CD4-positive, alpha-beta T cell (primary cell): ENCODE measurements at regions not wholly inside any gene's neighbourhood (a gene's known extent, or its start where the extent isn't known, plus 50 kb on each side); places are given as distances from the start of the nearest gene placed in this dataset.
A peak's percentile ranks its signal among the peaks of the same experiment; 100 is the strongest.

Source experiments
- ATAC-seq: fragments of 200-7000 bp; cut with Tn5 transposase; one replicate; pipeline ENCODE4 v1.10.0; 2022; ENCODE audit warnings: mild to moderate bottlenecking; ENCODE audit not compliant: poor library complexity
- CTCF ChIA-PET: fragments of 350-600 bp; sonication (Branson Sonifier 250); formaldehyde crosslinking; loops from one replicate; lab custom pipeline; 2021; ENCODE audit warnings: antibody characterized with exemption, inconsistent platforms; lab: Charles Lee
- POLR2A ChIA-PET: fragments of 350-600 bp; sonication (Branson Sonifier 250); formaldehyde crosslinking; loops from one replicate; lab custom pipeline; 2021; ENCODE audit warnings: antibody characterized with exemption, inconsistent platforms; lab: Charles Lee
- DNase-seq, 14 experiments: peaks; one replicate each; pipeline ENCODE4 v3.0.0-alpha.2; 2013 to 2020; ENCODE audit warnings: mixed read lengths in 2 of 14
- H3K27ac ChIP-seq, 2 donors: one replicate each; pipeline versions ENCODE4 v1.5.1 to v1.7.0; 2013; ENCODE audit warnings: low read length in 2 of 2, low read depth in 1 of 2, mild to moderate bottlenecking in 1 of 2
- H3K27me3 ChIP-seq, 2 experiments: 1 replicate in 1 of 2; 2 replicates in 1 of 2; pipeline versions ENCODE4 v1.6.1 to v1.7.0; 2013; ENCODE audit warnings: low read length in 2 of 2, control low read depth in 1 of 2, mild to moderate bottlenecking in 1 of 2, moderate library complexity in 1 of 2; ENCODE audit not compliant: insufficient read depth in 2 of 2, control insufficient read depth in 1 of 2
- H3K36me3 ChIP-seq: one replicate; pipeline ENCODE4 v1.6.1; 2013; ENCODE audit warnings: low read length, control low read depth; ENCODE audit not compliant: insufficient read depth
- H3K4me1 ChIP-seq: one replicate; pipeline ENCODE4 v1.6.1; 2013; ENCODE audit warnings: low read length, control low read depth; ENCODE audit not compliant: insufficient read depth
- H3K4me3 ChIP-seq: one replicate; pipeline ENCODE4 v1.5.1; 2013; ENCODE audit warnings: mild to moderate bottlenecking, low read length, moderate library complexity
- H3K9me3 ChIP-seq, 2 experiments: 1 replicate in 1 of 2; 2 replicates in 1 of 2; pipeline versions ENCODE4 v1.6.1 to v1.7.0; 2013; ENCODE audit warnings: low read length in 2 of 2, mild to moderate bottlenecking in 2 of 2, control low read depth in 1 of 2, moderate library complexity in 1 of 2; ENCODE audit not compliant: control insufficient read depth in 1 of 2, insufficient read depth in 1 of 2
- H3K27ac Mint-ChIP-seq: one replicate; pipeline ENCODE4 v1.8.0; 2020; ENCODE audit warnings: mixed read lengths
- H3K27me3 Mint-ChIP-seq: one replicate; pipeline ENCODE4 v1.8.0; 2021; ENCODE audit warnings: mixed read lengths
- H3K36me3 Mint-ChIP-seq: one replicate; pipeline ENCODE4 v1.8.0; 2021; ENCODE audit warnings: low read depth, mixed read lengths
- H3K4me1 Mint-ChIP-seq: one replicate; pipeline ENCODE4 v1.8.0; 2021; ENCODE audit warnings: low read depth, mixed read lengths
- H3K4me3 Mint-ChIP-seq: one replicate; pipeline ENCODE4 v1.8.0; 2020; ENCODE audit warnings: mild to moderate bottlenecking, mixed read lengths
- H3K9me3 Mint-ChIP-seq: one replicate; pipeline ENCODE4 v1.8.0; 2020; ENCODE audit warnings: mixed read lengths
- intact Hi-C, 2 experiments: fragments of 100-400 bp; cut with DNase I in 1 of 2; cut with micrococcal nuclease in 1 of 2; formaldehyde crosslinking; loops; one replicate each; pipeline versions ENCODE4 v1.15.1 to v1.9.0; 2023 to 2025; cut with DNase I, micrococcal nuclease
- TF ChIP-seq, protein P1 (sequence below): fragments of 200-600 bp; IDR thresholded peaks from one replicate; pipeline ENCODE4 v1.8.0; 2022; ENCODE audit warnings: antibody characterized with exemption, mild to moderate bottlenecking

DNA sequence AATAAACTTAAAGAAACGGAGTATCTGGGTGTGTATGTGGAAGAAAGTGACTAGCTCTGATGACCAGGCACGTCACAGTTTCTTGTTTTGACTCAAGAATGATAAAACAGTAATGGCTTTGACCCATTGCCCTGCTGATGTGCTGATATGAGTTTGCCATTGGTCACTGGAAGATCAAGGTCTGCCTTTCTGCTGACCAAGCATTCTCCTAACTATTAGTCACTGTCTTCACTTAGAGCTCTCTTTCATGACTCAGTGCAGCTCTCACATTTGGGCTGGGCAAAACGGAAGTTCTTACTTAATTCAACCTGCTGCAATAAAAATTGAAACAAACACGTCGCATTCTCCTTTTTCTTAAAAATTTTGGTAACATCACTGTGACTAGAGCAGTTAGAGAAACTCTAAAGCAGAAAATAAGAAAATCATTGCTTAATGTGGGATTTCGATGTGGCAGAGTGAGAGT, 366.7 kb downstream of the BTG1 start:
- Histone ChIP-seq H3K9me3 (no peaks in the 10 kb centered on the region), H3K27ac (peak overlapping the region; percentile 67 to 72), H3K4me1 (peaks cover 5% of the 10 kb centered on the region), H3K27me3 (no peaks in the 10 kb centered on the region), H3K4me3 (peak overlapping the region; percentile 30), H3K36me3 (no peaks in the 10 kb centered on the region)
- Mint-ChIP-seq H3K27ac (peak overlapping the region; percentile 87), H3K4me3 (peak overlapping the region; percentile 78), H3K27me3 (no peaks in the 10 kb centered on the region), H3K9me3 (no peaks in the 10 kb centered on the region), H3K36me3 (no peaks in the 10 kb centered on the region), H3K4me1 (peaks cover 57% of the 10 kb centered on the region)
- TF ChIP-seq, protein P1, sequence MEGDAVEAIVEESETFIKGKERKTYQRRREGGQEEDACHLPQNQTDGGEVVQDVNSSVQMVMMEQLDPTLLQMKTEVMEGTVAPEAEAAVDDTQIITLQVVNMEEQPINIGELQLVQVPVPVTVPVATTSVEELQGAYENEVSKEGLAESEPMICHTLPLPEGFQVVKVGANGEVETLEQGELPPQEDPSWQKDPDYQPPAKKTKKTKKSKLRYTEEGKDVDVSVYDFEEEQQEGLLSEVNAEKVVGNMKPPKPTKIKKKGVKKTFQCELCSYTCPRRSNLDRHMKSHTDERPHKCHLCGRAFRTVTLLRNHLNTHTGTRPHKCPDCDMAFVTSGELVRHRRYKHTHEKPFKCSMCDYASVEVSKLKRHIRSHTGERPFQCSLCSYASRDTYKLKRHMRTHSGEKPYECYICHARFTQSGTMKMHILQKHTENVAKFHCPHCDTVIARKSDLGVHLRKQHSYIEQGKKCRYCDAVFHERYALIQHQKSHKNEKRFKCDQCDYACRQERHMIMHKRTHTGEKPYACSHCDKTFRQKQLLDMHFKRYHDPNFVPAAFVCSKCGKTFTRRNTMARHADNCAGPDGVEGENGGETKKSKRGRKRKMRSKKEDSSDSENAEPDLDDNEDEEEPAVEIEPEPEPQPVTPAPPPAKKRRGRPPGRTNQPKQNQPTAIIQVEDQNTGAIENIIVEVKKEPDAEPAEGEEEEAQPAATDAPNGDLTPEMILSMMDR = no peak
- DNase-seq (peak; percentile 3 to 75 (median 31)), ATAC-seq (peak; percentile 75)
- ChIA-PET POLR2A (interaction anchor here (0.7 to 3.1 kb wide), 13 partner anchors 8 to 620 kb away, joined by 3 to 32 read pairs (median 6); partner anchors contain the start of gene BTG1), CTCF (interaction anchor here (0.8 to 1.4 kb wide), 5 partner anchors 9 to 367 kb away, joined by 3 to 5 read pairs (median 3); partner anchors contain the start of gene BTG1)
- intact Hi-C loops = loop anchor here in 1 of 2 experiments (10.0 kb wide), 2 partner anchors 96 to 356 kb away; no protein-coding TSS in a partner anchor

DNA sequence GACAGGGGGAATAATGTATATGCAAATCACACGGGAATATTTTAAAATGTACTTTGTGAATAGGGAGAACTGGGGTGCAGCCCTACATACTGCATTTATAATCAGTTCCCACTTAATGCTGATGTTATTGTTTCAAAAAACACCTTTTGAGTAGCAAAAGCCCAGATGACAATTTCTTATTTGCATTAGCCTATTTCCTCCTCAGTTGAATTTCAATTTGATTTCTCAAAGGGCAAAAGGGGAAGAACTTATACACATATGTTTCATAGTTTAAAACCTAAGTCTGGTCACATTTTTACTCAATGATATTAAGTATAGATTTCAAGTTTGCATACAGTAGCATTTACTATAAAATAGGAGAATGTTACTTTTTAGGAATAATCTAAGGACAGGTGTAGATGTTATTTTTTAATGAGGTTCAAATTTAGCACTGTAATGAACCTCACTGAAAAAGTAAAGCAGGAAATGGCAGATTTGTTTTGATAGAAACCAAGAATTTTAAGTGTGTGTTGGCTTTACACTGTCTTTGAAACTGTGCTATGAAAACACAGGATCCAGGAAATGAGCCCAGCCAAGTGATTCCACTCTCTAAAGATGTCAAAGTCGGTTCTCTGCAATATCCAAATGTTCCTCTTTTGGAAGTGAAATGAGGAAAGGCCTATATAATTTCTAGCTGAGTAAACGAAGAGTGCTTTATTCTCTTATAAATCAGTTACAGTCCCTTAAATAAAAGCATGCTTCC, 367.4 kb downstream of the BTG1 start:
- peak; percentile 63 for ATAC-seq
- H3K36me3 ChIP-seq = no peaks in the 10 kb centered on the region
- H3K4me3 ChIP-seq = peak overlapping the region; percentile 30

More for the DNA sequence above, 367.4 kb downstream of the BTG1 start:
- no peaks in the 10 kb centered on the region for H3K27me3 ChIP-seq
- H3K27me3 Mint-ChIP-seq = no peaks in the 10 kb centered on the region
- ChIA-PET CTCF (interaction anchor here (0.8 to 1.4 kb wide), 4 partner anchors 10 to 146 kb away, joined by 3 to 5 read pairs (median 3); no protein-coding TSS in a partner anchor), POLR2A (interaction anchor here (1.2 to 3.1 kb wide), 11 partner anchors 9 to 620 kb away, joined by 3 to 32 read pairs (median 7); partner anchors contain the start of gene BTG1)
- H3K4me1 ChIP-seq = peaks cover 5% of the 10 kb centered on the region
- intact Hi-C loops = loop anchor here in 1 of 2 experiments (10.0 kb wide), 2 partner anchors 97 to 357 kb away; no protein-coding TSS in a partner anchor
- H3K36me3 Mint-ChIP-seq = no peaks in the 10 kb centered on the region
- peak in 4 of 14 experiments; percentile 20 to 59 (median 38) for DNase-seq
- H3K9me3 ChIP-seq = no peaks in the 10 kb centered on the region
- H3K9me3 Mint-ChIP-seq = no peaks in the 10 kb centered on the region
- H3K4me3 Mint-ChIP-seq = peak overlapping the region; percentile 78
- peak overlapping the region; percentile 67 to 72 for H3K27ac ChIP-seq
- peak overlapping the region; percentile 87 for H3K27ac Mint-ChIP-seq
- H3K4me1 Mint-ChIP-seq = peaks cover 56% of the 10 kb centered on the region
- TF ChIP-seq, protein P1 = no peak
